K562 (cell line): ENCODE measurements at regions not wholly inside any gene's neighbourhood (a gene's known extent, or its start where the extent isn't known, plus 50 kb on each side); places are given as distances from the start of the nearest gene placed in this dataset.

ENCODE experiments used
- ATAC-seq: fragments of 200-7000 bp; cut with Tn5 transposase; 3 replicates; pipeline ENCODE4 v1.9.1; 2020; ENCODE audit warnings: moderate library complexity
- BruUV-seq: library from RNA; stranded (reverse); fragments of 400-500 nt; replicated peaks from 2 replicates; lab custom pipeline; 2021; lab: Mats Ljungman, UMichigan
- CTCF ChIA-PET: fragments of 300-600 bp; formaldehyde crosslinking; extraction: SDS; loops from one replicate; lab custom pipeline; 2021; ENCODE audit warnings: low intra/inter-chr PET ratio; lab: Yijun Ruan, JAX
- POLR2A ChIA-PET: fragments of 300-600, 350-650 bp; sonication (Branson Sonifier 250); formaldehyde crosslinking; extraction: SDS; loops from one replicate; lab custom pipeline; 2021; ENCODE audit warnings: antibody characterized with exemption, inconsistent platforms; lab: Yijun Ruan, JAX
- DNase-seq, 4 experiments: peaks; one replicate each; pipeline versions ENCODE4 v3.0.0 to v3.0.0-alpha.2; 2011 to 2018; ENCODE audit warnings: low spot score in 3 of 4, mixed read lengths in 3 of 4; ENCODE audit errors: extremely low read depth in 1 of 4
- FAIRE-seq: peaks from 2 replicates; lab custom pipeline; 2011; peaks lifted over from hg19 to GRCh38; lab: Jason Lieb, UNC
- H2AFZ ChIP-seq: 2 replicates; pipeline ENCODE4 v1.6.0; 2011; ENCODE audit warnings: low read depth, low read length, control low read depth, inconsistent platforms
- H3K27ac ChIP-seq: fragments of 200-600 bp; 3 replicates; pipeline ENCODE4 v1.8.0; 2011; ENCODE audit warnings: low read depth, mild to moderate bottlenecking, control low read depth, inconsistent platforms, low read length, moderate library complexity, mixed read lengths; ENCODE audit errors: extremely low read depth
- H3K27me3 ChIP-seq, 2 experiments: fragments of 300-600 bp in 1 of 2; 2 replicates in 1 of 2; 3 replicates in 1 of 2; pipeline versions ENCODE4 v1.6.0 to v1.8.0; 2011; ENCODE audit warnings: inconsistent platforms in 2 of 2, low read length in 2 of 2, mild to moderate bottlenecking in 1 of 2, mixed read lengths in 1 of 2, moderate library complexity in 1 of 2; ENCODE audit not compliant: control insufficient read depth in 2 of 2, insufficient read depth in 2 of 2
- H3K36me3 ChIP-seq: fragments of 300-600 bp; 3 replicates; pipeline ENCODE4 v1.8.0; 2011; ENCODE audit warnings: mild to moderate bottlenecking, low read length, inconsistent platforms; ENCODE audit not compliant: control insufficient read depth, insufficient read depth
- H3K4me1 ChIP-seq, 2 experiments: fragments of 200-600 bp in 1 of 2; replicated peaks in 1 of 2; 2 replicates in 1 of 2; 3 replicates in 1 of 2; pipeline versions ENCODE4 v1.5.1 to v1.8.0; 2011; ENCODE audit warnings: inconsistent platforms in 2 of 2, low read length in 2 of 2, mild to moderate bottlenecking in 1 of 2, mixed read lengths in 1 of 2, moderate library complexity in 1 of 2; ENCODE audit not compliant: control insufficient read depth in 2 of 2, insufficient read depth in 2 of 2
- H3K4me2 ChIP-seq: 2 replicates; pipeline ENCODE4 v1.6.1; 2011; ENCODE audit warnings: low read length, control low read depth, inconsistent platforms, mixed read lengths; ENCODE audit not compliant: insufficient read depth
- H3K4me3 ChIP-seq: fragments of 200-600 bp; sonication (generic), shearing (Covaris generic); 2 replicates; pipeline ENCODE4 v1.5.1; 2016; ENCODE audit warnings: control low read depth, inconsistent platforms
- H3K79me2 ChIP-seq: fragments of 200-600 bp; 3 replicates; pipeline ENCODE4 v1.8.0; 2011; ENCODE audit warnings: low read length, inconsistent platforms; ENCODE audit not compliant: control insufficient read depth, insufficient read depth
- H3K9ac ChIP-seq, 2 experiments: 2 replicates each; pipeline versions ENCODE4 v1.6.0 to v1.6.1; 2011; ENCODE audit warnings: low read depth in 2 of 2, low read length in 2 of 2, control low read depth in 1 of 2, inconsistent platforms in 1 of 2, mild to moderate bottlenecking in 1 of 2, mixed read lengths in 1 of 2; ENCODE audit not compliant: insufficient read depth in 1 of 2
- H3K9me1 ChIP-seq: one replicate; pipeline ENCODE4 v1.6.0; 2011; ENCODE audit warnings: inconsistent platforms, mild to moderate bottlenecking, low read length, moderate library complexity; ENCODE audit not compliant: control insufficient read depth, insufficient read depth
- H3K9me3 ChIP-seq: replicated peaks from 2 replicates; pipeline ENCODE4 v1.5.1; 2011; ENCODE audit warnings: low read depth, low read length, inconsistent platforms; ENCODE audit not compliant: control insufficient read depth, insufficient read depth
- H4K20me1 ChIP-seq: replicated peaks from 2 replicates; pipeline ENCODE4 v1.6.1; 2011; ENCODE audit warnings: low read length, inconsistent platforms, mixed read lengths; ENCODE audit not compliant: control insufficient read depth, insufficient read depth
- BCL6 ChIP-seq: fragments of 250-450 bp; sonication (Bioruptor Pico); IDR thresholded peaks from 2 replicates; pipeline ENCODE4 v1.4.0; 2020
- CHD1 ChIP-seq: fragments of 200-600 bp; sonication (generic); IDR thresholded peaks from one replicate; pipeline ENCODE4 v1.6.1; 2012; ENCODE audit warnings: mild to moderate bottlenecking, moderate library complexity, low read length, inconsistent platforms
- CHD4 ChIP-seq: fragments of 200-600 bp; sonication (generic); IDR thresholded peaks from 3 replicates; pipeline ENCODE4 v1.6.1; 2012; ENCODE audit warnings: low read depth, mild to moderate bottlenecking, mixed read lengths, low read length, inconsistent platforms; ENCODE audit not compliant: insufficient read depth, insufficient replicate concordance, poor library complexity, severe bottlenecking
- FOXJ2 ChIP-seq: fragments of 200-800 bp; sonication (Bioruptor generic); IDR thresholded peaks from 2 replicates; pipeline ENCODE4 v1.6.1; 2016; ENCODE audit warnings: missing genetic modification characterization, missing compliant biosample characterization
- MCM7 ChIP-seq, 2 experiments: fragments of 450-650 bp; IDR thresholded peaks; 2 replicates each; pipeline ENCODE4 v1.6.1; 2016 to 2018
- NR2F6 ChIP-seq: fragments of 450-650 bp; formaldehyde crosslinking; IDR thresholded peaks from 2 replicates; pipeline ENCODE4 v1.4.0; 2020; ENCODE audit warnings: mild to moderate bottlenecking
- POLR2A ChIP-seq: fragments of 450-650 bp; conservative IDR thresholded peaks from 2 replicates; pipeline ENCODE4 v1.6.1; 2016
- RBM34 ChIP-seq: fragments of 200-400 bp; formaldehyde crosslinking; IDR thresholded peaks from 2 replicates; pipeline ENCODE4 v1.6.1; 2018; ENCODE audit warnings: low read length, borderline replicate concordance; ENCODE audit not compliant: insufficient read depth
- TGIF2 ChIP-seq: sonication (generic); formaldehyde crosslinking; IDR thresholded peaks from 2 replicates; pipeline ENCODE4 v1.8.1; 2022; ENCODE audit warnings: mild to moderate bottlenecking, missing genetic modification reagents, moderate library complexity
- TOE1 ChIP-seq, 2 experiments: fragments of 450-650 bp in 1 of 2; sonication (generic) in 1 of 2; formaldehyde crosslinking in 1 of 2; IDR thresholded peaks; 2 replicates each; pipeline versions ENCODE4 v1.7.1 to v1.8.0; 2016 to 2022; ENCODE audit warnings: borderline replicate concordance in 2 of 2, mild to moderate bottlenecking in 2 of 2, antibody characterized with exemption in 1 of 2, inconsistent platforms in 1 of 2, low read depth in 1 of 2, missing genetic modification reagents in 1 of 2, moderate library complexity in 1 of 2
- TRIM28 ChIP-seq: fragments of 450-650 bp; IDR thresholded peaks from 2 replicates; pipeline ENCODE4 v1.6.1; 2017
- YY1 ChIP-seq, 3 experiments: IDR thresholded peaks; 2 replicates each; pipeline ENCODE4 v1.6.1; 2011; ENCODE audit warnings: low read length in 2 of 3, mild to moderate bottlenecking in 2 of 3, moderate library complexity in 2 of 3, borderline replicate concordance in 1 of 3, control low read depth in 1 of 3, low read depth in 1 of 3; ENCODE audit not compliant: insufficient read depth in 3 of 3, insufficient replicate concordance in 2 of 3, control insufficient read depth in 1 of 3, insufficient read length in 1 of 3; ENCODE audit errors: extremely low read depth in 1 of 3
- ZNF12 ChIP-seq: sonication (generic); formaldehyde crosslinking; IDR thresholded peaks from 2 replicates; pipeline ENCODE4 v1.4.0; 2020; ENCODE audit warnings: mild to moderate bottlenecking, missing genetic modification reagents
- ZNF24 ChIP-seq: fragments of 450-650 bp; IDR thresholded peaks from 2 replicates; pipeline ENCODE4 v1.6.1; 2016
- WGBS: fragments of 100-300 bp; shearing (Covaris generic); methylation state at CpG from one replicate; pipeline ENCODE4 v1.1.6; 2016; ENCODE audit warnings: low coverage, mixed read lengths; ENCODE audit not compliant: insufficient coverage; ENCODE audit errors: missing lambda C conversion rate; 5-methylcytosine and 5-hydroxymethylcytosine counted together
- in situ Hi-C: fragments of 300-500 bp; cut with MboI; formaldehyde crosslinking; loops from 4 replicates; pipeline ENCODE4 v1.15.0; 2018; ENCODE audit warnings: inconsistent platforms, mixed read lengths
- intact Hi-C: fragments of 100-400 bp; cut with micrococcal nuclease; formaldehyde crosslinking; loops from 2 replicates; pipeline ENCODE4 v1.14.2; 2022
- TF ChIP-seq, protein P1 (sequence below): sonication (generic); formaldehyde crosslinking; IDR thresholded peaks from 2 replicates; pipeline ENCODE4 v1.8.1; 2023; ENCODE audit warnings: mild to moderate bottlenecking, missing genetic modification reagents

GRCh38 chr1:29686012-29686930 lies 449.9 kb downstream of the PTPRU start:
- Histone ChIP-seq H3K4me2 (no peak overlapping the region), H3K79me2 (no peaks in the 10 kb centered on the region), H3K9ac (no peak overlapping the region), H3K4me3 (no peak overlapping the region), H2AFZ (no peak overlapping the region), H3K9me1 (no peaks in the 10 kb centered on the region), H3K27me3 (peaks cover 2 to 32% of the 10 kb centered on the region in 2 experiments; a peak in 3 of 5 replicates), H4K20me1 (peaks cover 10% of the 10 kb centered on the region), H3K36me3 (no peaks in the 10 kb centered on the region), H3K4me1 (peaks cover 3 to 16% of the 10 kb centered on the region in 2 experiments; a peak in 3 of 5 replicates), H3K9me3 (no peaks in the 10 kb centered on the region), H3K27ac (no peak overlapping the region)
- intact Hi-C loops (no loop called here), in situ Hi-C loops (no loop called here)
- no peak for DNase-seq
- no peak for FAIRE-seq
- CTCF ChIA-PET: no interaction called here
- WGBS: 4% methylated on average over 22 of the region's 22 CpGs
- POLR2A ChIA-PET: no interaction called here
- no peak for TF ChIP-seq MCM7 (IDR thresholded peaks at IDR 0.05)
- TF ChIP-seq POLR2A: no peak
- no peak for TF ChIP-seq YY1 (IDR thresholded peaks at IDR 0.05; ENCODE audit: borderline replicate concordance in 1 of 3, control insufficient read depth in 1 of 3, extremely low read depth in 1 of 3, insufficient read depth in 3 of 3, insufficient read length in 1 of 3, insufficient replicate concordance in 2 of 3, low read depth in 1 of 3, low read length in 2 of 3)
- TF ChIP-seq FOXJ2: no peak
- no peak for TF ChIP-seq CHD4
- TF ChIP-seq ZNF24: no peak
- TF ChIP-seq CHD1: no peak
- no peak for TF ChIP-seq TGIF2 (CRISPR knock-in tag)
- no peak for TF ChIP-seq TRIM28
- no peak for TF ChIP-seq NR2F6 (CRISPR knock-in tag)
- TF ChIP-seq, protein P1, sequence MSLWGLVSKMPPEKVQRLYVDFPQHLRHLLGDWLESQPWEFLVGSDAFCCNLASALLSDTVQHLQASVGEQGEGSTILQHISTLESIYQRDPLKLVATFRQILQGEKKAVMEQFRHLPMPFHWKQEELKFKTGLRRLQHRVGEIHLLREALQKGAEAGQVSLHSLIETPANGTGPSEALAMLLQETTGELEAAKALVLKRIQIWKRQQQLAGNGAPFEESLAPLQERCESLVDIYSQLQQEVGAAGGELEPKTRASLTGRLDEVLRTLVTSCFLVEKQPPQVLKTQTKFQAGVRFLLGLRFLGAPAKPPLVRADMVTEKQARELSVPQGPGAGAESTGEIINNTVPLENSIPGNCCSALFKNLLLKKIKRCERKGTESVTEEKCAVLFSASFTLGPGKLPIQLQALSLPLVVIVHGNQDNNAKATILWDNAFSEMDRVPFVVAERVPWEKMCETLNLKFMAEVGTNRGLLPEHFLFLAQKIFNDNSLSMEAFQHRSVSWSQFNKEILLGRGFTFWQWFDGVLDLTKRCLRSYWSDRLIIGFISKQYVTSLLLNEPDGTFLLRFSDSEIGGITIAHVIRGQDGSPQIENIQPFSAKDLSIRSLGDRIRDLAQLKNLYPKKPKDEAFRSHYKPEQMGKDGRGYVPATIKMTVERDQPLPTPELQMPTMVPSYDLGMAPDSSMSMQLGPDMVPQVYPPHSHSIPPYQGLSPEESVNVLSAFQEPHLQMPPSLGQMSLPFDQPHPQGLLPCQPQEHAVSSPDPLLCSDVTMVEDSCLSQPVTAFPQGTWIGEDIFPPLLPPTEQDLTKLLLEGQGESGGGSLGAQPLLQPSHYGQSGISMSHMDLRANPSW (CRISPR knock-in tag): no peak
- no peak for TF ChIP-seq RBM34
- no peak for TF ChIP-seq TOE1 (IDR thresholded peaks at IDR 0.05; ENCODE audit: borderline replicate concordance)
- no peak for TF ChIP-seq TOE1 (CRISPR knock-in tag; IDR thresholded peaks at IDR 0.05; ENCODE audit: borderline replicate concordance, low read depth)
- no peak for TF ChIP-seq ZNF12 (CRISPR knock-in tag)
- TF ChIP-seq BCL6 (CRISPR knock-in tag): no peak
- no peak; the same call in 2 of the 3 replicates for ATAC-seq
- BruUV-seq: no TSS peak
